OCI-LY3 (cell line): ENCODE measurements at regions not wholly inside any gene's neighbourhood (a gene's known extent, or its start where the extent isn't known, plus 50 kb on each side); places are given as distances from the start of the nearest gene placed in this dataset.

Experiments used
- EZH2phosphoT487 ChIP-seq: fragments of 200-600 bp; shearing (Covaris generic); IDR thresholded peaks from 2 replicates; pipeline ENCODE4 v1.6.1; 2018; ENCODE audit warnings: antibody characterized with exemption, mixed run types, low read depth
- TF ChIP-seq, protein P1 (sequence below): fragments of 200-600, 300-600 bp; sonication (generic); IDR thresholded peaks from 2 replicates; pipeline ENCODE4 v1.5.1; 2014; ENCODE audit warnings: antibody characterized with exemption, low read length, low read depth

DNA sequence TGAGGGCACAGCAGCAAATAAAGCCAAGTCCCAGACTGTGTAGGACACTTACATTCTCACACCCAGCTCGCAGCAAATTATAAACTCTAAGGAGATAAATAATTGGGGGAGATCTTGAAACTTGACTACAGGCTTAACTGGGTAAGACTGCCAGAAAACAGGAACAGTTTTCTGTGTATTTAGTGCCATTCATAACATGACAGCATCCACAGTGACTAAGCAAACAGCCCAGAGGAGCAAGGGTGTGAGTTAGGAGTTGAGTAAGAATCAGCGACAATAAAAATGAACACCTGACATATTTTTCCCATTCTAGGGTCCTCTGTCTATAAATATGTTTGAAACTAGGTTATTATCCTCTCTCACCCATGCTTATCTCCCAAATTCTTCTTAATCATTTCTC is 370.9 kb upstream of the WWC1 start:
- TF ChIP-seq, protein P1, sequence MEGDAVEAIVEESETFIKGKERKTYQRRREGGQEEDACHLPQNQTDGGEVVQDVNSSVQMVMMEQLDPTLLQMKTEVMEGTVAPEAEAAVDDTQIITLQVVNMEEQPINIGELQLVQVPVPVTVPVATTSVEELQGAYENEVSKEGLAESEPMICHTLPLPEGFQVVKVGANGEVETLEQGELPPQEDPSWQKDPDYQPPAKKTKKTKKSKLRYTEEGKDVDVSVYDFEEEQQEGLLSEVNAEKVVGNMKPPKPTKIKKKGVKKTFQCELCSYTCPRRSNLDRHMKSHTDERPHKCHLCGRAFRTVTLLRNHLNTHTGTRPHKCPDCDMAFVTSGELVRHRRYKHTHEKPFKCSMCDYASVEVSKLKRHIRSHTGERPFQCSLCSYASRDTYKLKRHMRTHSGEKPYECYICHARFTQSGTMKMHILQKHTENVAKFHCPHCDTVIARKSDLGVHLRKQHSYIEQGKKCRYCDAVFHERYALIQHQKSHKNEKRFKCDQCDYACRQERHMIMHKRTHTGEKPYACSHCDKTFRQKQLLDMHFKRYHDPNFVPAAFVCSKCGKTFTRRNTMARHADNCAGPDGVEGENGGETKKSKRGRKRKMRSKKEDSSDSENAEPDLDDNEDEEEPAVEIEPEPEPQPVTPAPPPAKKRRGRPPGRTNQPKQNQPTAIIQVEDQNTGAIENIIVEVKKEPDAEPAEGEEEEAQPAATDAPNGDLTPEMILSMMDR: no peak
- TF ChIP-seq EZH2phosphoT487: no peak
